ENCODE measurements at regions not wholly inside any gene's neighbourhood (a gene's known extent, or its start where the extent isn't known, plus 50 kb on each side); places are given as distances from the start of the nearest gene placed in this dataset.
"Not testable (repeated sequence)": the region's sequence is repeated elsewhere in the genome, so short reads cannot be mapped to it uniquely, and the experiment has no call there.

- no peak for DNase-seq
Observed at GRCh38 chr6:84344005-84344404, 116.6 kb upstream of the CEP162 start.

GRCh38 chr6:84340422-84340821, 113.0 kb upstream of the CEP162 start:
- no peak for DNase-seq

GRCh38 chr6:84333842-84334241, 106.4 kb upstream of the CEP162 start:
- no peak for DNase-seq

- no peak for DNase-seq
Observed at GRCh38 chr6:84332139-84333034, 104.9 kb upstream of the CEP162 start.

GRCh38 chr6:84330325-84330724, 102.9 kb upstream of the CEP162 start:
- DNase-seq, result no peak

- no peak for DNase-seq
Observed at GRCh38 chr6:84329516-84329915, 102.1 kb upstream of the CEP162 start.

GRCh38 chr6:84329077-84329476, 101.6 kb upstream of the CEP162 start:
- no peak for DNase-seq

GRCh38 chr6:84317463-84317862, 90.0 kb upstream of the CEP162 start:
- DNase-seq, result no peak

GRCh38 chr6:84314377-84314898, 87.0 kb upstream of the CEP162 start:
- DNase-seq, result no peak

GRCh38 chr6:84309336-84309735, 81.9 kb upstream of the CEP162 start:
- DNase-seq, result no peak

- no peak for DNase-seq
Observed at GRCh38 chr6:84304881-84305280, 77.4 kb upstream of the CEP162 start.

GRCh38 chr6:84291033-84291432, 63.6 kb upstream of the CEP162 start:
- DNase-seq, result not testable (repeated sequence)

- no peak for DNase-seq
Observed at GRCh38 chr6:84284428-84285049, 57.1 kb upstream of the CEP162 start.

- no peak for DNase-seq
Observed at GRCh38 chr6:84282550-84282949, 55.1 kb upstream of the CEP162 start.

- no peak for DNase-seq
Observed at GRCh38 chr6:84280639-84281038, 53.2 kb upstream of the CEP162 start.

GRCh38 chr6:84280030-84280429, 52.6 kb upstream of the CEP162 start:
- no peak for DNase-seq

- no peak for DNase-seq
Observed at GRCh38 chr6:84278321-84278998, 51.0 kb upstream of the CEP162 start.

All from GDM1 (cell line).